Astrocyte of the hippocampus (primary cell): ENCODE measurements at regions not wholly inside any gene's neighbourhood (a gene's known extent, or its start where the extent isn't known, plus 50 kb on each side); places are given as distances from the start of the nearest gene placed in this dataset.
A peak's percentile ranks its signal among the peaks of the same experiment; 100 is the strongest.
"Not testable (repeated sequence)": the region's sequence is repeated elsewhere in the genome, so short reads cannot be mapped to it uniquely, and the experiment has no call there.

Experiments
- DNase-seq: peaks from one replicate; pipeline ENCODE4 v3.0.0; 2011; ENCODE audit warnings: low read depth, low spot score

DNA sequence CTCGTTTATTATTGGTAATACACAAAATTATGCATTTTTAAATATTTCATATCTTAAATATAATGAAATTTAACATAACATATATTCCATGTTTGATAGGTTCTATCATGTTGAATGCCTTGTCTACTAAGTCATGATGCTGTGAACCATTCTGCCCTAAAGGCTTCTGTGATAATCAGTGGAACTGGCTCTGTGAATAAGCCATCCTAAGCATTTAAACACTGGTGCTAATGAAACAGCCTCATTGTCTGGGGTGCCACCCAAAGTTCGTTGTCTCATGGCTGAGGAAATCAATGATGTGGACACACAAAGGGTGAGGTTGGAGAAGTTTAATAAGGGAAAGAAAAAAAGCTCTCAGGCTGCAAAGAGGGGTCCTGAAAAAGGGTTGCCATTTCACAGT is 264.7 kb upstream of the ZRANB2 start:
- DNase-seq = no peak

- DNase-seq = no peak
These were observed 263.0 kb upstream of the ZRANB2 start for GRCh38 chr1:71343686-71344416.

- no peak for DNase-seq
These were observed 258.4 kb upstream of the ZRANB2 start for GRCh38 chr1:71339238-71339637.

- DNase-seq = no peak
These were observed 250.2 kb upstream of the ZRANB2 start for GRCh38 chr1:71330991-71331390.

DNA sequence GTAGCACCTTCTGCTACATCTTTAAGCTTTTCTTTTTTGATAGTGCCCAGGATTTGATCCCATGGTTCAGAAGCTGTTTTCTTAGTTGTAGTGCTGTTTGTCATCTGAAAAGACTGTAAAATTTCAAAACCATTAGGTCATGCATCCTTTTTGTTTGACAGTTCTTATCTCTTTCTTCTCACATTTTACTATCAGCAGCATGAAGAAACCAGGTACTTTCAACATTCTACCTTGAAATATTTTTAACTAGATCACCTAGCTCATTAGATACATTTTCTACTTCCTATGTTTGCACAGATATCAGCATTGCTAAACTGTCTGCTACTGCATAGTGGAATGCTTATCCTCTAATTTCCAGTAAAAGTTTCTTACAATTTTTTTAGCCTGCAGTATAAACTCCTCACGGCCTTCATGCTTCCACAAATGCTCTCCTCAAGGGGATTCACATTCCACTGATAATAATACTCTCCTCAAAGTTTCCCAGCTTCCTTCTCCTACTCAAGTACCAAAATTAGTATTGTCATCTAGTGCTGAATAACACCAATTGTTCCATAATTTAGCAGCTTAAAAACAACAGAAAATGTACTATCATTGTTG is 243.9 kb upstream of the ZRANB2 start:
- DNase-seq = no peak

DNA sequence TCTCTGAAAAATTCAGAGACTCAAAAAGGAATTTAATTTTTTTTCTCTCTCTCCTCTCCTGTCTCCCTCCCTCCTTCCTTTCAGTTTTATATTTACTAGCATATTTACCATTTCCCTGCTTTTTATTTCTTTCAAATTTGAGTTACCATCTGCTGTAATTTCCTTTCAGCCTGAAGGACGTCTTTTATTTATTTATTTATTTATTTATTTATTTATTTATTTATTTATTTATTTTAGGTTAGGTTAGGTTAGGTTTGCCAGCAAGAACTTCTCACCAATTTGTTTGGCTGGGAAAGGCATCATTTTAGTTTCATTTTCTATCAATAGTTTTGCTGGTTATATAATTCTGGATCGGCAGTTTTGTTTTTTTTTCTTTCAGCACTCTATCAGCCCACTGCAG is 231.7 kb upstream of the ZRANB2 start:
- no peak for DNase-seq

DNA sequence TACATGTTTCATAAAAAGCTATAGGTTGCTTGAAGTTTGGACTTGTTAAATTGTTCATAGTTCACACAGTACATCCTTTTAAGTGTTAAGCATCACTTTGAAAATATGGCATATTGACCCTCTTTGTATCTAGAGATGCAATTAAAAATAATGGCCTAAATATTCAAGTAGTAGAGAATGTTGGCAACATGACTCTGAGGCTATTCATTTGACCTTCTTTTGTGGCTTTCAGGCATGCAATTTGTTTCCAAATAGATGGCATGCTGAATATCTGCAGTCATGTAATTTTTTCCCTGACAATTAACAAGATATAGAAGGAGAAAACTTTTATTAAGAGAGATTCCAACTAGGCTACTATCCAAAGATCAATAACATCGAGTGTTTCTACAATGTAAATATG is 230.5 kb upstream of the ZRANB2 start:
- peak; percentile 25 for DNase-seq

DNA sequence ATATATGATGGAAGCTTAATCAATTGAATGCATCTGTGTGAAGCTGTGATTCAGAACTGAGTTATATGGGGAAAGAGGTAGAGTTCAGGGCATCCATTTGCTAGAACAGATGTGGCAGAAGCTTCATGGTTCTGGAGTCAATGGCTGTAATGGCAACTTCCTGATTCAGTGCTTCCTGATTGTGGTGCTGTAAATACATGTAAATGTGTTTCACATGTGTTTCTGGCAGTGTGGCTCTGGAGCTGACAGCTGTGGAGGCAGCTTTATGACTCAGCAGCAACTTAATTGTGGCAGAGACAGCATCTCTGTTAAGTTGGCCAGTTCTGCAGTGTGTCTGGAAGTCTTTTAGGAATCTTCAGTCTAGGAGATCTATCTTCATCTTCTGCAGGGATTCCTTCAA is 226.6 kb upstream of the ZRANB2 start:
- DNase-seq = peak; percentile 47

GRCh38 chr1:71304125-71304524 is 223.3 kb upstream of the ZRANB2 start:
- no peak for DNase-seq

- DNase-seq = peak; percentile 54
These were observed 222.8 kb upstream of the ZRANB2 start for GRCh38 chr1:71303617-71304041.

DNA sequence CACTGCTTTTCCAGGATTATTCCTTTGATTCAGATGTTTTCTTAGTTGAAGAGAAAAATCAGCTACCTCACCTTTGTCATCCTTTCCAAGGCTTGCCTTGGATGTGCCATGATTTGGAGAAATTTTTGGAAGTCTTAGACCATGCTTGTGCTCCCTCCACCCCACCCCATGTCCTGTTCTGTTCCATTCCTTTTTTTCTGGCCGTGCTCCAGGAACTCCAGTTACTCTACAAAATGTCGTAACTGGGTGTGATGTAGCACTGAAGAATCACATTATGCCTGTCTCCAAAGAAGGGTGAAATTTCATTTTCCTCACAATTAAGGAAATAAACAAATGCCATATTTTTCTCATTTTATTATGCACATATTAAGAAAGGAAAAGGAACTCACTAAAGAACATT is 217.8 kb upstream of the ZRANB2 start:
- no peak for DNase-seq

DNA sequence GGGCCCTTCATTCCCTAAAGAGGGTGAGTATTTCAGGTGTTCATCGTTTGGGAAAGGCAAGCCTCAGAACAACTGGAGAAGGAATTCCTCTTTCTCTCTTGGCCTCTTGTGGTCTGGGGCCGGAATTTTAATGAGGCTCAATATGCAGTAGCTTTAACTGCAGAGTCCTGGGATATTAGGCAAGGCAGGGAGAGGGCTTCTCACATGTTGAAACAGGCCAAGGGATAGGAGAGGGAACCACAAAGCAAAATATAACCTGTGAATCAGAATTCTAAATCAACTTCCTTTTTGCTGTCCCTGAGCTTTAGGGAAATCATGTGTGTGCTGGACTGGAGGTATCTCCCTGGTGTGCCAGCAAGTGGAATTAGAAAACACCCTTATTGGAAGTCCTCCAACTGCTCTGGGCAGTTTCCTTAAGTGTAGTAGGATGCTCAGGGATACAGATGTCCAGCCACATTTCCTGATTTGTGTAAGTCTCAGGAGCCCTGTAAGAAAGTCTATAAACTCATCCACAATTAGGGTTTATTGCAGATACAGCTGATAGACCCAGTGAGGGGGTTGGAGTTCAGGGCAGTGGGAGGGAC is 215.8 kb upstream of the ZRANB2 start:
- DNase-seq = peak; percentile 48

DNA sequence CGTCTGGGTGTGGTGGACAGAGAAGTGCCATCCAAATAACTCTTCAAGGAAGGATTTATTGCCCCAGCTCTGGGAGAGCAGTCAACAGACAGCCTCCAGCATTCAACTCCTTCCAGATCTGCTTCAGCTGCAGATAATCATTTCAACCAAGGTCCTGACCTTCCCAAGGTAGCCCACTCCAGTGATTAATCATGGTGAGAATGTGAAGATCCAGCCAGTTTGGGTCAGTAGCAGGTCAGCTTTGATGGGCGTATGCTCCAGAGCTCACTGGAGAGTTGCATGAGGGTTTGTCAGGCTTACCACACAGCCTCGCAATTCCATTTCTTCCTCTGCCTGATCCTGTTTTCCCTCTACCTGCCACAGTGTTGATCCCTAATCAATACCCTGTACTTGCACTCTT is 214.5 kb upstream of the ZRANB2 start:
- no peak for DNase-seq

DNA sequence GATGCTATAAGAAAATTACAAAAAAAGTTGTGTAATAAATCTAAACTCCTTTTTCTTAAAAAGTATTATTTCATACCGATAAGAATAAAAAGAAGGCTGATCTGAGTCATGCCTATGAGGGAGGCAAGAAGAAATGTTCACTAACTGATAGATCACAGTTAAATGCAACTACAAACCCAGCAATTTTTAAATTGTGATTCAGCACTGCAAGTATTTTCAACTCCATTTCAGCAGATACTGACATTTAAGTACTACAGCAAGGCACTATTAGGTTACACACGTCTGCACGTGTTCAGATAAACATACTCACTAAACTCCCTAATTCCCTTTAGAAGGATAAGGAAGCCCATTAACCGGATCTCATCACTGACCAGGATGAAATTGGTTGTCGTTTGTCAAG is 213.3 kb upstream of the ZRANB2 start:
- no peak for DNase-seq

GRCh38 chr1:71292203-71292602 is 211.4 kb upstream of the ZRANB2 start:
- DNase-seq = no peak

DNA sequence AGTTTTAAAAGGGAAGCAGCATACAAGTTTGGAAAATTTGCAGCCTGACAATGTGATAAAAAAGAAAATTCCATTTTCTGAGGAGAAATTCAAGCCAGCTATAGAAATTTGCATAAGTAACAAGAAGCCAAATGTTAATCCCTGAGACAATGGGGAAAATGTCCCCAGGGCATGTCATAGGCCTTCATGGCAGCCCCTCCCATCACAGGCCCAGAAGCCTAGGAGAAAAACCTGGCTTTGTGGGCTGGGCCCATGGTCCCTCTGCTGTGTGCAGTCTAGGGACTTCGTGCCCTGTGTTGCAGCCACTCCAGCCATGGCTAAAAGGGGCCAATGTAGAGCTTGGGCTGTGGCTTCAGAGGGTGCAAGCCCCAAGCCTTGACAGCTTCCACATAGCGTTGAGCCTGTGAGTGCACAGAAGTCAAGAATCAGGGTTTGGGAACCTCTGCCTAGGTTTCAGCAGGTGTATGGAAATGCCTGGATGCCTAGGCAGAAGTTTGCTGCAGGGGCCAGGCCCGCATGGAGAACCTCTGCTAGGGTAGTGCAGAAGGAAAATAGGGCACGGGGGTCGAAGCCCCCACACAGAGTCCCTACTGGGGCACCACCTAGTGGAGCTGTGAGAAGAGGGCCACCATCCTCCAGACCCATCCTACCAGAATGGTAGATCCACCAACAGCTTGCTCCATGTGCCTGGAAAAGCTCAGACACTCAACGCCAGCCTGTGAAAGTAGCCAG is 209.8 kb upstream of the ZRANB2 start:
- not testable (repeated sequence) for DNase-seq

- DNase-seq = no peak
These were observed 204.7 kb upstream of the ZRANB2 start for GRCh38 chr1:71285529-71285928.

DNA sequence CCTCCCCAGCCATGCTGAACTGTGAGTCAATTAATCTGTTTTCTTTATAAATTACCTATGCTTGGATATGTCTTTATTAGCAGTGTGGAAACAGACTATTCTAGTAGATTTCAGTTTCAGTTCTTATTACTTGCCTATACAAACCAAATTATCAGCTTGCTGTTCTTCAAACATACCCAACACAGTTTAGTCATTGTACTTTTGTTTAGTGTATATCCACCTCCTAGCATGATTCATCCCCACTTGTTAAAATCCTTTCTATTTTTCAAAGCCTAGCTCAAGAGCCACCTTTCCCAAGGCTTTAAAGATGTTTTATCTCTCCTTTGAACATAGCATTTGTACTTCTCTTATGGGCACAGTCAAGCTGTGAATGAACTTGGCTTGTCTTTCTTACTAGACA is 195.6 kb upstream of the ZRANB2 start:
- no peak for DNase-seq

DNA sequence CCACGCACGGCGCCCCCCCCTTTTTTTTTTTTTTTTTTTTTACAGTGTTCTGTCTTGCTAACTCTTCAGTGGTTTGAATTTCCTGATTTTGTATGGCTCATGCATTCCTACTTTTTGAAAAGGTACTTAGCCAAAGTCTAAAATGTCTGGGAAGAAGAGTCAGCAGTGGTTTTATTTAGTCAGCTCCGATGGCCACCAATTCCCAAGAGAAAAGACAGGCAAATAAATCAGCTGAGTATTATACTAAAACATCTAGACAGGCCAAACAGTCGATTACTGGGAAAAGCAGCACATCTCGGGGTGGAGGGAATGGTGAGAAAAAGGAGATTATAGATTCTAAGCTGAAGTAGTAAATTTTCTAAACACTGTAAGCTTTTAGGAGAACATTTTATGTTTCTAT is 192.5 kb upstream of the ZRANB2 start:
- DNase-seq = no peak

DNA sequence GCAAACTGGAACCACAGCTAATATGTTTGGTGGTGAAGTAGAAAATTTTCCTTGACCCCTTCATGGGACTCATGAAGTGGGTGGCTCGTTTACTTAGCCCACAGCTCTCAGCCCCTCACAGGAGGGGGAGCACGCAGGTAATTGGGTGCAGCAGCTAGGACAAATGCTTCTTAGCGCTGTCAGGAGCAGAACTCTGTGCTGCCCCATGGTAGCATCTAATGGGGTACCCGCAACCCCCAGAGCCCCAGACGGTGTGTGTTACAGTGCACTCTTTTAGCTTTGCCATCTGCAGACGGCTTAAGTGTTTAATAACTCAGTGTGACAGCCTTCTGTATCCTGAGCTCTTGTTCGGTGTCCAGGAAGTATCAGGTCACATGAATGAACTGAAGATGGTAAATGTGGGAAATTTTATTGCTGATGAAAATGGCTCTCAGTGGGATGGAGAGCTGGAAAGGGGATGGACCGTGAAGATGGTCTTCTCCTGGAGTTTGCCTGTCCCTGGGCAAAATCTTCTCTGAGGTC is 189.6 kb upstream of the ZRANB2 start:
- DNase-seq = no peak

GRCh38 chr1:71269818-71270217 is 189.0 kb upstream of the ZRANB2 start:
- DNase-seq = no peak

DNA sequence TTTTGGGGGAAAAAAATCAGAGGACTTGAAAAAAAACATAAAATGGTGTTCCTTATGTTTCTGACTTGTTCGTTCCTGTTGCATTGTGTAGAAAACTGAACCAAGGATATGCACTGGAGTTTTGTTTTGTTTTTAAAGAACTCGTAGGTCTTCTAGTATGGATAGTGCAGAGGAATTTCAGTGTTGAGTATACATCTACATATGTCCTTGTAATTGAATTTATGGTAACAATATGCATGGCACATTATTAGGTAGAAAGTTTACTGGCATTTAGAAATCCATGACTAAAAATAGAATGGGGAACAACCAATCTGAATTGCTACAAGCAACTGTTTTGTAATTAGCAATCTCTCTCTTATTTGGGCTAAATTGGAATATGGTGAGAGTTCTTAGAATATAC is 188.3 kb upstream of the ZRANB2 start:
- DNase-seq = no peak
